Islet of Langerhans (tissue), 1 donor: ENCODE measurements at regions not wholly inside any gene's neighbourhood (a gene's known extent, or its start where the extent isn't known, plus 50 kb on each side); places are given as distances from the start of the nearest gene placed in this dataset.

Source experiments
- FAIRE-seq: peaks from one replicate; lab custom pipeline; 2011; peaks lifted over from hg19 to GRCh38; lab: Jason Lieb, UNC

DNA sequence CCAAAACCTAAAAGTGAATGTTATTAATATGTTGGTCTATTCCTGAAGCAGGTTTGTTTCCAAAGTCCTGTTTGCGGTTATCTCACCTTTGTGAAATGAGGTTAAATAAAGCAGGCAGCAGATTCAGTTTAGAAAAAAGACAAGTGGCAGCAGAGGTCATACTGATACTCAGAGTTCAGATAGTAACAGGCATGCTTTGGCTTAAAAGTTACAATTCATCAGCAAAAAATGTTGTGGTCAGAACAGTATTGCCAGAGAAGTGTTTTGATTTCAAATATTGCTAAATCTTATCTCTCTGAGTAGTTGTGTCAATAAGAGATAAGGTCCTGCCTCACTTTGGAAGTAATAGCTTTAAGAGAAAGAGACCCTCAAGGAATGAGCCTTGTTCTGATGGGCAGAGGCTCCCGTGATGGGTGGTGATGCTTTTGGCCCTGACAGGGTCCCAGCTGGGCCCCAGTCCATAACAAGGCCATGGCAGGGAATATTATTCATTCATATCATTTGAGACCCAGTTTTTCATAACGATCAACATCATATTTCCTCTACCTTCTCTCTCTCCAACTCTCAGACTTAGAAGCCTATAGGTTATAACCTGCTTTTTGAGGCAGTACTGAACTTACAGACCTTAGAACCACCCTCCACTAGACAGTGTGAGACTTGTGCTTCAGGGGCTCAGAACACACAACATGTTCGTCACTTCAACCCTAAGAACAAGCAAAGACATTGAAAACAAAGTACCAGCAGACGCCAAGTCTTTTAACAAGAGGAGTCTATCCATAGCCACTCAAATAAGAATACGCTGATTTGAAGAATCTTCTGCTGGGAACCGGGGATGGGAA lies 58.5 kb upstream of the AHR start:
- FAIRE-seq, result no peak

DNA sequence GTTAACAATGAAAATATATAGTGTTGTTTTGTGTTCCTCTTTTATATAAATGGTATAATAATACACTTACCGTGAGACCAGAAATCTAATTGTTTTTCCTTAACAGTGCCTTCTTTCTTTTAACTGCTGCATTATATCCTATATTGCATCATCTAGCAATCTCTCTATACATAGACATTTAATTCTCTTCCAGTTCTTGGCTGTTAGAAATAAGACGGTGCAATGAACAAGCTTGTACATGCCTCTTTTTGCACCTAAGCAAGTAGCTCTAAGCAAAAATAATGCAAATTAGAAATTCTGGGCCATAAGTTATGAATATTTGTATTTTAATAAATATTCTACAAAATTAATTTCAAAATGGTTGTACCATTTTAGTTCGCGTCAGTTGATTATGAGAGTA lies 55.9 kb upstream of the AHR start:
- no peak for FAIRE-seq

DNA sequence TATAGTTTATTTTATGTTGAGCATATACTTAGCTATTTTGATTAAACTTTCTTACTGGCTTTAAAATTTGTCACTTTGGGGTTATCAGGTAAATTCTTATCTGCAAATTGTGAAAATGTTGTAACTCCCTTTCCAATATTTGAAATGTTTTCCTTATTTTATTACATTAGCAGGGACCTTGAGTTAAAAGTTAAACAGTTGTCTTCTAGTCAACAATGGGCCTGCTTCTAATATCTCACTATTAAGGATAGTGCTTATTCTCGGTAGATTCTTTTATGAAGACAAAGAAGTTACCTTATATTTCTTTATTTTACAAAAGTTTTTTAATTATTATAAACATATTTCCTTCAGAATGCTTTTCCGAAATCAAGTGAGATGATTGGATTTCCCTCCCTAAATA lies 53.7 kb upstream of the AHR start:
- no peak for FAIRE-seq

DNA sequence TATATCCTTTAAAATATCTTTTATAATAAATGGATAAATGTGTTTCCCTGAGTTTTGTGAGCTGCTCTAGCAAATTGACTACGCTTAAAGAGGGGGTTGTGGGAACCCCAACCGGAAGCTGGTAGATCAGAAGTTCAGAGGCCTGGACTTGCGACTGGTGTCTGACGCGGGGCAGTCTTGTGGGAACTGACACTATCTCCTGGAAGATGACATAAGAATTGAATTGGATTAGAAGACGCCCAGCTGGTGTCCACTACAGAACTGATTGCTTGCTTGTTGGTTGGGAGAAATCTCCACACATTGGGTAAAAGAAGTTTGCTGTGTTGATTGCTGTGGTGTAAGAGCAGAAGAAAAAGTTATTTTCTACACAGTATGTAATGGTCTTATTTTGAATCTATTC lies 51.1 kb upstream of the AHR start:
- no peak for FAIRE-seq

DNA sequence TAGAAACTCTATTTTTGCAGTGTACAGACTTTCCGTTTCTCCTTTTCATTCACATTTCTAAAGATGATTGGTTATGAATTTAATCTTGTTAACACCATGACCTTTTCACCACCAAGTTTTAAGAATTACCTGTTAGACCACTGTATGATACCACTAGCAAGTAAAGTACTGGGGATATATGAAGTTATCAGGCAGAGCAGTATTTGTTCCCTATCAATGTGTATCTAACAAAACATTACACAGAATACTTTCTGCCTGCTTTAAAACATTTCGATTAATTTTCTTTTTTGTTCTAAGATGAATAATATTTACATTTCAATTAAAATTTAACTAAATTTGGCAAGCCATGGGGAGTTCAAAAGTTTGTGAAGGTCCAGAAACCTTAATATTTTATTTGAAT lies 49.9 kb upstream of the AHR start:
- no peak for FAIRE-seq
